Cerebellar cortex (tissue), 1 donor: ENCODE measurements at regions not wholly inside any gene's neighbourhood (a gene's known extent, or its start where the extent isn't known, plus 50 kb on each side); places are given as distances from the start of the nearest gene placed in this dataset.

Experiments
- DNase-seq: peaks from one replicate; pipeline ENCODE4 v3.0.0-alpha.2; 2015; ENCODE audit warnings: low spot score

DNA sequence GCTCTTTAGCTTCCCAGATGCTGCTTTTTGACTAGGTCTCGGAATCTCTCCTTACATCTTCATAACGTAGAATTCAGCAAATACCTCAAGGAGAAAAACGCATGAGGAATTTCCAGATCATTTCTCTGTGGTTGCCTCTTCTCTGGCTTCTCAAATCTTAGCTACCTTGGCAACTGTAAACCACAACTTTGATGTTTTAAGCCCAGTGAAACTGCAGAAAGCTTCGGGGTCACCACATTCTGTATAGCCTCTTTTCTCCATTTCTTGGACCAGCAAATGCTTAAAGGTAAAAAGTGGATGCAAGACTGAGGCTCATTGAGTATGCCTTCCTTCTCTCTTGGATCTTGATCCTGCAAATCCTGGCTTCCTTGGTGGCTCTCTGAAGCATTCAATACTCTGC is 125.5 kb upstream of the FBXL4 start:
- no peak for DNase-seq

- DNase-seq: no peak
Measured at GRCh38 chr6:99066044-99066443, 118.3 kb upstream of the FBXL4 start.

GRCh38 chr6:99064834-99065233 is 117.1 kb upstream of the FBXL4 start:
- no peak for DNase-seq

GRCh38 chr6:99036672-99037071 is 88.9 kb upstream of the FBXL4 start:
- DNase-seq: no peak

DNA sequence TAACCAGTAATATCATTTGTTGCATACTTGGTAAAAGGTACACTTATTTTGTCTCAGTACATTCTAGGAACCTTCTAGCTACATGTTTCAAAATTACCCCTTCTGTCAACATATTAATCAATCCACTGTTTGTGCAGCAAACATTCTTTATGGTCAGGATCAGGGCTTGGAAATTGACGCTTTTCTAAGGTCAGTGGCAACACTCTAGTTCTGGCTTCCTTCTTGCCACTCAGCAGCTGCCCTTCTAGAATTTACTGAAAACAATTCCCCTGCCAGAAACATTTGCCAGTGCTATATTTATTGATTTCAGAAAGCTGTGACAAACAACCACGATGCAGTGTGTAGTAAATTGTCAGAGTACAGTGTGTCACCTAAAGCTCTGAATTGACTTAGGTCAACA is 84.7 kb upstream of the FBXL4 start:
- DNase-seq: no peak

DNA sequence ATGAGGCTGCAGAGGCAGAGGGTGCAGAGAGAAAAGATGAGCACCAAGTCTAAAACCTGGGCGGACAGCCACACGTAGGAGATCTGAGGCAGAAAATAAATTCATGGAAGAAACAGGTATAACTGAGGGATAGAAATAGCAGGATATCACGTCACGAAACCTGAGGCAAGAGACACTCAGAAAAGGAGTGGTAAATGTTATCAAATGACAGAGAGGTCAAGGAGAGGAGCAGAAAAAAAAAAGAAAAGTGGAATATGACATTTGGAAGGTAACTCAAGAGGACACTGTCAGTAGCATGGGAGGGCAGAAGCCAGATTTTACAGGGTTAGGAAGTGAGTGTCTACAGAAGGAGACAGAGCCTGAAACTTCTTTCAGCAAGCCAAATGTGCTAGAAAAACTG is 84.2 kb upstream of the FBXL4 start:
- no peak for DNase-seq

DNA sequence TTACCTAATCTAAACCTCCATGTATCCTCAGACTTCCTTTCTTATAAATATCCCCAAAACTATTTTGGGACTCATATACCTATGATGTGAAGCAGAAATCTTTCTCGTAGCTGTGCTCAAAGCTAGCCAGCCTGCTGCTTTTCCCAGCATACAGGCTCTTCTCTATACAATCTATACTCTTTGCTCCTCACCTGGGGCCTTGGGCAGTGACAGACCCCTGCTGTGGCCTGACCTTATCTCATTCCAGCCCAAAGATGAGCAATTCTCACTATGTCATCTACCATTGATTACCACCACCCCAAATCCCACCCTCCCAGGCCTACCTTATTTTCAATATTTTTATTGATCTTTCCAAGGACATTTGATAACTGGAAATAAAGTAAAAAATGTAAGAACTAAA is 83.2 kb upstream of the FBXL4 start:
- DNase-seq: no peak

- no peak for DNase-seq
Measured at GRCh38 chr6:99026135-99026534, 78.4 kb upstream of the FBXL4 start.

GRCh38 chr6:99024089-99024488 is 76.3 kb upstream of the FBXL4 start:
- no peak for DNase-seq

DNA sequence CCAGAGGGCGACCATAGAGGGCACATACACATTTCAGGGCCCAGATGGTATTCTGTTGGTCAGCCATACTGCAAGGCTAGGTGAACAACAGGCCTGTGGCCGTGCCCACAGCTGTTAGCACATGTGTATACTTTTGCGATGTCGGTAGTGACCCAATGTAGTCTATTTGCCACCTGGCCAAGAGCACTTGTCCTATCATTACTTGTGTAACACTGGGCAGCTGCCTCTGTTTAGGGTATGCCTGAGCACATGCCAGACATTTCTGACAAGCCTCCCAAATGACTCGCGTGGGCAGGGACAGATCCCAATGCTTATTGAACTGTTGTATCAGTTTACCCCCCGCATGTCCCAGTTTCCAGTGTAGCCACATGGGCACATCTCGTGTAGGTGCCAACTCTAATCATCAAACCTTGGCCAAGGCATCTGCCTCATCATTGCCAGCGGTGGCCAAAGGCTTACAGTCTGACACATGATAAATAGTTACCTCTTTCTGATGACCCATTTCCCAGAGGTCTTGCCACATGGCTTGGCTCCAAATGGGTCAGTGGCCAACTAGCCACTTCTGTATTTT is 74.4 kb upstream of the FBXL4 start:
- no peak for DNase-seq

GRCh38 chr6:99019381-99019780 is 71.6 kb upstream of the FBXL4 start:
- DNase-seq: no peak

GRCh38 chr6:99017150-99017549 is 69.4 kb upstream of the FBXL4 start:
- DNase-seq: no peak

GRCh38 chr6:99016355-99016754 is 68.6 kb upstream of the FBXL4 start:
- DNase-seq: no peak

- DNase-seq: no peak
Measured at GRCh38 chr6:99014061-99014460, 66.3 kb upstream of the FBXL4 start.

DNA sequence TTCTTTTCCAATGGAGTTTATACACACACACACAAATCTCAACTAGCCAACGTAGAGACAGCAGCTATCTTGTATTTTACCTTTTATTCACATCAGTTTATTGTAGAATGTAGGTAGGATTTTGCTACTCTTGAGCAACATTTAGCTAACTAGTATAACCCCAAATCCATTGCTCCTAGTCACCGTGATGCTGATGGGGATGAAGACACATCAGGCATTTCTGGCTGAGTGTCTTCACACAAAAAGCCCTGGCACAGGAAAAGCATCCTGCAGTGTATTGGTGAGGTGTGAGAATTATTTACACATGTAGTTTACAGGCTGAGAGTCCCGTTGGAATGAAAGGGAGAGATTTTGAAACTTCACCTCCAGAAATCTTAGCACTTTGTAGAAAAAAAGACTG is 65.9 kb upstream of the FBXL4 start:
- no peak for DNase-seq

DNA sequence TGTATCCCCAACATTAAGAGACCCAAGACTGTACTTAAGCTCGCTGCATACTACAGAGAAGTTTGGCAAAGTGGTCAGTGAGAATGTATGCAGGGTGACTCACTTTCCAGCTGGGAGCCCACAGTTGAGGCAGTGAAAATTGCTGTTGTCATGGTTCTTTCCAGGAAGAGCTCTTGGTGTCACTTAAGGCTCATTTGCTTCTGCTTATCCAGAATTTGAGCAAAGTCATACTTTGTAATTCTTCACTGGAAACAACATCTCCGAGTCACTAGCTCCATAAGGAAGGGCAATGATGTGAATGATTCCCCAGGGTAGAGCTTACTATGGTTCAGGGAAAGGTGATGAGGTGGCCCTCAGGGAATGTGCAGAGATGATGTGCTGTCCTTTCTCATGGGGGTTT is 65.4 kb upstream of the FBXL4 start:
- no peak for DNase-seq

- DNase-seq: no peak
Measured at GRCh38 chr6:99011151-99011550, 63.4 kb upstream of the FBXL4 start.

DNA sequence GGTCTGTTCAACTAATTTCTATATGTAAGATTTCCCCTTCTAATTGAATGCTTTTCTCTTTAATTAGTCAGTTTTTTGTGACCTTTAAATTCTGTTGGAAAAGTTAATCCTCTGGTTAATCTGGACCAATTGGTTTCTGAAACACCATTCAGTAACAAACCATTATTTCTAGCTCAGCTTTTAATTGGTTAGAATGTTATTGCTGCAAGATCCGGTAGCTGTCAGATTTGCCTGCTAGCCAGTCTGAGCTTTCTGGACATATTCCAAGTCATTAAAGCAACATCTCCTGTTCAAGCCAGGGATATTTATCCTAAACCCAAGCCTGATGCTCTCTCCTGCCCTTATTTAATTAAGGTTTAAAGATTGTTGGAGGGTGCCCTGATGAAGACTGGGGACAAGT is 55.1 kb upstream of the FBXL4 start:
- no peak for DNase-seq

DNA sequence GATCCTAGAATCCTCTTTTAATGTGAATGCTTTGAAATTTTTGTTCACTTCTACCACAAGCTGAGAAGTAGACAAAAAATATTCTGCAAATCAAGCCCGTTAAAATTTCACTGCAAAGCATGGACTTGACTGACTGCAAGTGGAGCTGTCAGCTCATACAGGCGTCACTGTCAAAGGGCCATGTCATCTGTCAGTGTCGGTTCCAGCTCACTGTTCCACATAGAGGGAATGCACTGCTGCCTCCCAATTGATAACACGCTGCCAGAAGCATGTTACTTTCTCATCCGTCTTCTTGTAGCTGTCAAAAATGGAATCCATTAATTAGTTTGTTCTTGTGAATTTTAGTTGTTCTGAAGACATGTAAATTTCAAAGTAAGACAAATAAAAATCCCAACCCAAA is 50.4 kb upstream of the FBXL4 start:
- DNase-seq: no peak
